Stimulated activated CD4-positive, alpha-beta T cell treated with anti-CD3 and anti-CD28 coated beads, Interleukin-12 subunit alpha, Interleukin-12 subunit beta, amount 100 ng/mL, for 48 hours (primary cell): ENCODE measurements at regions not wholly inside any gene's neighbourhood (a gene's known extent, or its start where the extent isn't known, plus 50 kb on each side); places are given as distances from the start of the nearest gene placed in this dataset.
"Not testable (repeated sequence)": the region's sequence is repeated elsewhere in the genome, so short reads cannot be mapped to it uniquely, and the experiment has no call there.

Experiments used
- DNase-seq, 3 donors: peaks; one replicate each; pipeline ENCODE4 v3.0.0-alpha.2; 2020; ENCODE audit warnings: low read depth in 2 of 3, low spot score in 1 of 3

DNA sequence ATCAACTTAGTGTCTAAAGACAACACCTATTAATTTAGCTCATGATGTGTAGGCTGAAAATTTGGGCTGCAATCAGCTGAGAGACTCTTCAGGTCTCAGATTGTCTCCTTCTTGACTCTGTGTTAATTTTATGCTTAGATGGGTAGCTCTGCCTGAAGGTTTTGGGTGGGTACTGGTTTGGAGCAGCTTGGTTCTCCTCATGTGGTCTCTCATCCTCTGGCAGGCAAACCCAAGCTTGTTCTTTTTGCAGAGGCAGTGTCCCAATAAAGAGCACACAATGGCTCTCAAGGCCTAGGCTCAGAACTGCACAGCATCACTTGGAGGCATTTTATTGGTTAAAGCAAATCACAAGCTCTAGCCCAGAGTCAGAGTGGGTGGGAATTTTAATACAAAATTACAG lies 280.6 kb downstream of the BTBD3 start:
- DNase-seq = no peak

DNA sequence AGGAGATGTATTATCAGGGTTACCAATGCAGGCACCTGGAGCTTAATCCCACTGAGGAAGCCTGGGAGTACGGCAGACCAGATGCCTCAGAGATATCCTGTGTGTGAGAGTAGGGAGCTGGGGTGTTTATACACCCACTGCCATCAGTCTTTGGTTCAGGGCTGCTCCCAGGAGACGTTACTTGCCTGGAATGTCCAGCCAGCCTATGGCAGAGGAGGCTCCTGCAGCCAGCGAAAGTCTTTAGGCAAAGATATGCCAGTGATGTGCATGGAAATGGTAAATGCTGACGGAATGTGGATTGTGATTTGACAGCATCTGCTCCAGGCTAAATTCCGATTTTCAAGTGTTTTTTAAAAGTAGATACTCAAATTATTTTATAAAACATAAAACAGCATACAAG lies 282.0 kb downstream of the BTBD3 start:
- no peak for DNase-seq

DNA sequence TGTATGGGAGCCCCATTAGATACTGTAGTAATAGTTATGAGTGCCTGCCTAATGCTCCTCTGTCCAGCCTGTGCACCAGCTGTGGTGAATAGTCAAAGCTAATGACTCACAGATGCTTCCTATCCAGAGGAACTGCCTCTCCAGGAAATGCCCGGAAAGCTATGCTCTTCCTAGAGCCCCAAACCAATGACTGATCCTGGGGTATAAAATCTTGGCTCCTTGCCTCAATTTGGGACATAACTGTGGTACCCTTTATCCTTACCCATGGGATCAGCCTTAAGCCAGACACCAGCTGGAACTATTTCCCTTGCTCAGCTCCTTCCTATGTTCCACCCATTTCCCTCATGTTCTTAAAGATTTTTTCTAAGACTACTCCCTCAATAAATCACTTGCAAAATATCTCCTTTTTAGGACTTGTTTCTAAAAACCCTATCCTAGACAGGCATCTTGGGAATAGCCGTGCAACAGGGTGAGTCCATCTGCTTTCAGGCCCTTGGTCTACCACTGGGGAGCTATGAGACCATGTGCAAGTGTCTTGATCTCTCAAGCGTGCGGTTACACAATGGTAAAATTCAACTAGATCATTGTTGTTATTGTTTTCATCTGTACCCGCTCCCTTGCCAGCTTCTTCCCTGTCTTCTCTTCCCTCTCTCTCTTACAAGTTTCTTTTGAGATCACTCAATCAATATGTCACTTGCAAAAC lies 283.7 kb downstream of the BTBD3 start:
- DNase-seq = no peak

DNA sequence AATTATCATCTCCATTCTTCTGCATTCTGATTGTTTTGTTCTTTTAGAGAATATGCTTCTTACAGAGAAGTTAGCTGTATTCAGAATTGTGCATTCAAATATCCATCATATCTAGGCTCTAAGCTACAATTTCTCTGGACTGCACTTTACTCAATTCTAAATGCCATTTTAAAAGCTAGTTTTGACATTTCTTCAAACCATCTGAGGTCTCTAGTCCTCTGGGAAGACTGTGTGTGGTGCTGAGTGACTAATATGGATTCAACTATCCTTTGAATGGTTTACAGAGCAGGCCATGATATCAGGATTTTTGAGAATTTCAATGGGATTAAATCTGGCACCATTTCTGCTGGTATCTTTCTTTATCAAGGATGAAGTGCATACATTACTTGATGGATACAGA lies 285.7 kb downstream of the BTBD3 start:
- no peak for DNase-seq

DNA sequence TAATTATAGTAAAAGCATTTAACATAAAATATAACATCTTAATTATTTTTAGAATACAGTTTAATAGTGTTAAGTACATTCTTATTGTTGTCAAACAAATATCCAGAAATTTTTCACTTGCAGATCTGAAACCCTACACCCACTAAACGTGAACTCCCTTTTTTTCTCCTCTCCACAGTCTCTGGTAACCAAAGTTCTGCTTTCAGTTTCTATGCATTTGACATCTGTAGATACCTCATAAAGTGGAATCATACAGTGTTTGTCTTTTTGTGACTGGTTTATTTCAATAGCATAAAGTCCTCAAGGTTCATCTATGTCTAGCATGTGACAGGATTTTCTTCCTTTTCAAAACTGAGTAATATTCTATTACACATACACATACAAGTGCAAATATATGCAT lies 286.3 kb downstream of the BTBD3 start:
- DNase-seq = no peak

DNA sequence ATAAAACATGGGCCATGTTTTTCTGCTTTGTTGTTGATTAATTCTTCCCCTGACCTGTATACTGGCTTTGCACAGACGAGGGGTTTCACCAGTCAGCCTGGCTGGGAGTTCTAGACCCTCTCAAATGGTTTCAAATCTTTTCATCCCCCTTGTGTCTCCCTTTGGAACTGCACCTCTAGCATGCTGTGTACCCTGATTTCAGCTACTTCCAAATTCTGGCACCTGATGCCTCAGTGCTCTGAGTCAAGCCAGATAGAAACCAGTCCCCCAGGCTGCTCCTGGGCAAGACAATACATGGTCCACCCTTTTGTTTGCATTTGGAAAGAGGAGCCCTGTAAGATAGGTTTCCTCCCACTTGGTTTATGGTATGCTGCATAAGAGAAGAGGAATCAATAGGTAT lies 290.2 kb downstream of the BTBD3 start:
- no peak for DNase-seq

DNA sequence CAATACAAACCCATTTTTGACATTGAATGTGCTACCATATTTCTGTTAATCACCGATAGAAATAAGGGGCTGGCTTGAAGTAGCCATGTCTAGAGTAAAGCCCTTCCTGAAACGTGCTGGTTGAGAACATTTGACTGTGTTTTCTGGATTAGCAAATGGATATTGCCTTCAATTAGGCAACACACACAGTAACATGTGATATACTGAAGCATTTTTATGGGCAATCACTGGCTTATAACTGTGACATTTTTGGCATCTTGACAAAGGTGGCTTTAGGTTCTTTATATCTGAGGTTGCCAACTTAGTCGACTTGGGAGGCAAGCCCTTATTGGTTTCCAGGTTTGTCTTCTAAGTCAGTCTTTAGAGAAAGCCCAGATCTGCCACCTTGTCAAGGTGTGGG lies 292.9 kb downstream of the BTBD3 start:
- no peak for DNase-seq

DNA sequence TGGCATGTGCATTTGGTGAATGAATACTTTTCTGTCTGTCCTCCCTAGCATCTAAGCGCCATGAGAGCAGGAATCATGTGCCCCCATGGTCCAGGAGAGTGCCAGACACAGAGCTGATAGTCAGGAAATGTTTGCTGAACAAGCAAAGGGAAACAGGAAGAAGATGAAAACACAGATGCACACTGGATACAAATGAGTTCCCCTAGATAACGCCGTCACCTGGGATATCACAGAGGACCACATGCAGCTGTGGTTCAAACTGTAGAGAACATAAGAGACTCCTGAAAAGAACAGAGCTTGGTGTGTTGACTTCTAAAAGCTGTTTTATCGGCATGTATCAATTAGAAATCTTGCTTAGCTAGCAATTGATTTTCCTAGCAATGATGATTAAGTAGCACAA lies 293.7 kb downstream of the BTBD3 start:
- DNase-seq = no peak

DNA sequence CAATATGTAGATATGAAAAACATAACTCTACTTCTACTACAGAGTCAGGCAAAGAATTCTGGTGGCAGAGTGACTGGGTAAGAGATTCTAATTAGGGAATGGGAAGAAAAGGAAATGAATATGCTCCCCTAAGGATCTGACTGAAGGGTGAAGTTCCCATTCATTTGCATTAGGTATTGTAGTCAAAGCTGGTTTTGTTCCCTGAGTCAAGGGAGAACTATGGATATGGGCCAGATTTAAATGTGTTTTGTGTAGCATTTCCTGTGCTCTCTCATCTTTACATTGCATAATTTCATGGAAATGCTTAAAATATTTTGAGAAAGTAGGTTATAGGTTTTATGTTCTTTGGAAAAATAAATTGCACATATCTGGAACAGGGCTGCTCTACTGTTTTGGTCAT lies 299.7 kb downstream of the BTBD3 start:
- DNase-seq = no peak

DNA sequence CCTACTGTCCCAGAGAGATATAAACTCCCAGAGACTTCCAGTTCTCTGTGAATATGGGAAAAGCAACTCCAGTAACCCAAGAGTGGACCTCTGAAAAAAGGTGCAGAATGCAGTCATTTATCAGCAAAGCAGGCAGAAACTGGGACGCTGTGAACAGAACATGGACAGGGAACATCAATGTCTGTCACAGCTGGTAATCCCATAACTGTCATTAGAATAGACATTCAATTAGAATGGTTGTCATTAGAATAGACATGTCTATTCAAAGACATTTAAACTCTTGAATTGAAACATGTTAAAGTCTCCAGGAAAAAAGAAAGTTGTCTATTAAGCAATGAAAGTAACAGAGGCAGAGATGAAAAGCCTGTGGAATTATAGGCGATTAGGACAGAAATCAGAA lies 302.1 kb downstream of the BTBD3 start:
- no peak for DNase-seq

DNA sequence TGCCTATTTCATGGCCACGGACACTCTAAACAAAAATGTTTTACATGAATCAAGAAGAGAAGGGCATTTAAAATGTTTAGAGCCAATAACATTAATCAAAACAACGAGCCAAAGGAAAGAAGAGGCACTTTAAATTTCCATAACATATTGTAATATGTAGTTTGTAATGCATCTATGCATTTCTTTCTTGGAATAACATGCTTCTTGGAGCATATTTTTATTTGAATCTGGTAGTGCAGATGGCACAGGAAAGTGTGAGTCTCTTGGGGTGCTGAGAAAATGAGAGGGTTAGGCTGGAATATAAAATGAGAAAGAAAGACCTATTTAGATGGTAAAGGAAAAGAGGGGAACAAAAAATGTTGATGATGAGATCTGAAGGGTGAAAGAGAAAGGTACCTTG lies 305.4 kb downstream of the BTBD3 start:
- DNase-seq = no peak

DNA sequence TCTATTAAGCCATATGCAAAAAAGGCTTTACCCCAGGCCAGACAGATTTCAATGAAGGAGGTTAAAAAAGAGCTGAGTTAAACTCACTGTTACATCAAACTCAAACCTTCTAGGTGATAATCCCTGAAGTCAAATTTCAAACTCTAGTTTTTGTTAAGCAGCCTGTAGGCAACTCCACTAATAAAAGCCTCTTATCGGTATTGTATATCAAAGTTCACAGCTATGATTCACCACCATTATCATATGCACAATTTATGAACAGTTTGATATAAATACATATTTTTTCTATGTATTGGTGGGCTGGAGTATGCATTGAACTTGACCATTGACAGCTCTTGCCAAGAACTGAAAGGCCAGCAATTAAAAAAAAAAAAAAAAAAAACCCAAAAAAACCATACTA lies 308.2 kb downstream of the BTBD3 start:
- DNase-seq = no peak

DNA sequence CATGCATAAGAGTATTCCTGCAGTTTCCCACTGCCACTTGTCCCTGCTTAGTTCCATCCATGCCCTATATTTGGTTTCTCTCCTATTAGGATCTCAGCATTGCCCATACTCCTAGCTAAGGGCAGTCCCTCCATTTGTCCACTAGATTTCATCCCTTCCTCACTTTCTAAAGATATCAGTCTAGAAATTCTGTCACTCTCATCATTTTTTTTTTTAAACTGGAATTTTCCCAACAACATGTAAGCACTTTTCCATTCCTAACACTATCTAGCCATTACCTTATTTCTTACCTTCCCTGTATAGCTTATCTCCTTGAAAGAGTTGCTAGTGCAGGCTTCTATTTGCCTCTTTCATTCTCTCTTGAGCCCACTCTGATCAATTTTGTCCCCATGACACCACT lies 312.2 kb downstream of the BTBD3 start:
- DNase-seq = no peak

DNA sequence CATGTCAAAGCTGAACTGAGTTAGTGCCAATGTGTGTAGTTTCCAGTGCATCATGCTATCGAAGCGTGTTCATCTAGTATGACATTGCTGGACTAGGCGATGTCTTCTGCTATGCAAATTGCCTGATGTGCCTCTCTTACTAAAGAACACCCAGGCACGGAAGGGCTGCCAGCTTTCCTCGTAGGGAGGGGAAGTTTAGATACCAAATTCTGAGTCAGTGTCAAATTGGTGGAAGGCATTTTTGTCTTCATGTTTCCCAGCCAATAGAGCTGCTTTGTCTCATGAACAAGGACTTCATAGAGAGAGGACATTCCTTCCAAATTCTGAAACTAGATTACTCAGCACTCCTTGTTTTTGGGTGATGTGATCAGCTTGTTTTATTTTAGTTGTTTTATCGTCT lies 320.1 kb downstream of the BTBD3 start:
- no peak for DNase-seq

DNA sequence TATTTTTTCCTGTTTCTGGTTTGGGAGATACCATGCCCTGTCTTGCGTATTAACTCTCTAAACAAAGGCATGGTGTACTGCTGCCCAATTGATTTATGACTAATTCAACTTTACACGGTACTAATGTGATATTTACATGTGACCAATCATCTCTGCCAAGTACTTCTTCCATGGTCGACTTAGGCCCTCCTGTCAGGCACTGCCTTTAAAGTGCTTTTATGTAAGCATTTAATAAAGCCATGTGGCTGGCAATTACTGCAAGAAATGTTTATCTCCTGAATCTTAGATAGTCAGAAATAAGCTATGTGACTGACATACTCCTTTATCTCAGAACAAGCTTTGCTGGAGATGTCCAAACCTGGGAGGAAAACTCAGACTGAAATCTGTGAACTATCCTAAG lies 323.4 kb downstream of the BTBD3 start:
- DNase-seq = no peak

DNA sequence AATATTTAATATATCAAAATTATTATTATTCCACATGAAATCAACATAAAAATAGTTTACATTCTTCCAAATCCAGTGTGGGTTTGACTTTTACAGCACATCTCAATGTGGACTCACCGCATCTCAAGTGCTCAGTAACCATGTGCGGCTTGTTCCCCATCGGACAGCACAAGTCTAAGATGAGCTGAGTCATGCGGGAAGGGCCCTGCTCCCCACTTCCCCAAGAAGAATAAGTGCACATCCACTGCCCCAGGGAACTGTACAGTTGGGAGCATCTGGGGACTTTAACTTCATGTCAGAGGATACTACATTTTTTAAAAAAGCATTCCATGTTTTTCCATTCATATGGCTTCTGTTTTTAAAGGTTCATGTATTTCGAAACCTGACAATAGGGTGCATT lies 325.6 kb downstream of the BTBD3 start:
- DNase-seq = no peak

DNA sequence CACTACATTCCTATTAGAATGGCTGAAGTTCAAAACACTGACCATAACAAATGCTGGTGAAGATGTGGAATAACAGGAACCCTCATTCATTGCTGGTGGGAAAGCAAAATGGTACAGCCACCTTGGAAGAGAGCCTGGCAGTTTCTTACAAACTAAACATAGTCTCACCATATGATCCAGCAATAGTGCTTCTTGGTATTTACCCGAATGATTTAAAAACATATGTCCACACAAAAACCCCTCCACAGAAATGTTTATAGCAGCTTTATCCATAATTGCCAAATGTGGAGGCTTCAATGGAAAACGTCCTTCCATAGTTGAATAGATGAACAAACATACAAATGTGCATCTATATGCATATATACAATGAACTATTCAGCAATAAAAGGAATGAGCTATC lies 330.8 kb downstream of the BTBD3 start:
- no peak for DNase-seq

DNA sequence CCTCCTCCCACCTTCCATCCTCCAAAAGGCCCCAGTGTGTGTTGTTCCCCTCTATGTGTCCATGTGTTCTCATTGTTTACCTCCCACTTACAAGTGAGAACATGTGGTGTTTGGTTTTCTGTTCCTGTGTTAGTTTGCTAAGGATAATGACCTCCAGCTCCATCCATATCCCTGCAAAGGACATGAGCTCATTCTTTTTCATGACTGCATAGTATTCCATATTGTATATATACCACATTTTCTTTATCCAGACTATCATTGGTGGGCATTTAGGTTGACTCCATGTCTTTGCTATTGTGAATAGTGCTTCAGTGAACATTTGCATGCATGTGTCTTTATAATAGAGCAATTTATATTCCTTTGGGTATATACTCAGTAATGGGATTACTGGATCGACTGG lies 333.0 kb downstream of the BTBD3 start:
- not testable (repeated sequence) for DNase-seq

DNA sequence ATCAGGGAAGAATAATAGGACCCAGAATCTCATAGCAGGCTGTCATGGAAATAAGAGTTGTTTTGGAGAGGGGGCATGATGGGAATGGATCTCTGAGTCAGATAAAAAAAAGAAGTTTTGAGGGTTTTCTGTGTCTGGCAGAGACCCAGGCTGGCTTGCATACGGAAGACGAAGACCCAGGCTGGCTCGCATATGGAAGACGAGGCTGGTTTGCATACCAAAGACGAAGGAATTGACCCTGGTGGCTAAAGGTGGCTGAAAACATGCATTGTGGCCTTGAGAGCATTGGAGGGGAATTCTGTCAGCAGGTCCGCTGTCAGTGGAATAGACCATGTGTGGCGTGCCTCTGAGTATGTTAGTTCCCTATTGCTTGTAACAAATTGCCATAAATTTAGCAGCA lies 335.1 kb downstream of the BTBD3 start:
- no peak for DNase-seq

DNA sequence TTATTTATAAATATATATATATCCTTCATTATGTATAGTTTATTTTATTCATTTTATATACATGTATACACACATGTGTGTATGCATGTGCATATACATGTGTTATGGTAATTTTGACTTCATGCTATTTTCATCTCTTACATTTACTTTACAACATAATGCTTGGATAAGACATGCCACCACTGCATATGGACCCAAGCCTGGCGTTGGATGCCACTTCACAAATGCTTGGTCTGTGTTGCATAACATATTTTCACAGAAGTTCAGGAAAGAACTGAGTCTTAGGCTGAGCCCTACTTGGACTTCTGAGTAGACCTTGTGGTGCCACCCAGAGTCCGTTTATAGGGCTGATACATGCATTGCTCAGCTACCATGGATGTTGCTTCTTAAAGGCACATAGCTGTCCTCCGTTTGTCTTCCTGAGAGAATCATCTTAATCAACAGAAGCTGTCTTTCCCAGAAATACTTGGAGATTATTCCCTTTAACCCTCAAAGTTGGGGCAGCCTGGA lies 337.8 kb downstream of the BTBD3 start:
- no peak for DNase-seq

DNA sequence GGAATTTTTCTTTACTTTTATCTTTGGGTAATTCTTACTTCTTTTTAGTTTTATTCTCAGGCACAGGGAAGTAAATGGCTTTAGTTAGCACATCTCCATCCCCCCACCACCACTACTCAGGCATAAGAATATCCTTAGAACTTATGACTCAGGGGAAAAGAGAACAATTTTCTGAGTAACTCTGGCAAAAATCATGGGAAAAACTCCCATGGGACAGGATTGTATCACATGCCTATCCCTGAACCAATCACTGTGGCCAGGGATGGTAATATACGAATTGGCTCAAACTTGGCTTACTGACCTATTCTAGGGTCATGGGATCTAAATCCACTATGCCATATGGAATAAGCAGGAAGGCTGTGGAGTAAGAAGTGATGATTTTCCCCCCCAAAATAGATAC lies 339.1 kb downstream of the BTBD3 start:
- DNase-seq = no peak

DNA sequence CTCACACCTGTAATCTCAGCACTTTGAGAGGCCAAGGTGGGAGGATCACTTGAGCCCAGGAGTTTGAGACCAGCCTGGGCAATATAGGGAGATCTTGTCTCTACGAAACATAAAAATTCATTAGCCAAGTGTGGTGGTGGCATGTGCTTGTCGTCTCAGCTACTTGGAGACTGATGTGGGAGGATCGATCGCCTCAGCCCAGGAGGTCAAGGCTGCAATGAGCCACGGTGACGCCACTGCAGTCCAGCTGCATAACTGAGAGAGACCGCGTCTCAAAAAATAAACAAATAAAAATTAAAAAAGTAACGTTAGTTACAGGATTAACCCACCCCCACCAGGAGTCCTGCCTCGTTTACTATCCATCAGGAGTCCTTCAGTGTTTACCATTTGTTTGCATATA lies 345.1 kb downstream of the BTBD3 start:
- DNase-seq = no peak

DNA sequence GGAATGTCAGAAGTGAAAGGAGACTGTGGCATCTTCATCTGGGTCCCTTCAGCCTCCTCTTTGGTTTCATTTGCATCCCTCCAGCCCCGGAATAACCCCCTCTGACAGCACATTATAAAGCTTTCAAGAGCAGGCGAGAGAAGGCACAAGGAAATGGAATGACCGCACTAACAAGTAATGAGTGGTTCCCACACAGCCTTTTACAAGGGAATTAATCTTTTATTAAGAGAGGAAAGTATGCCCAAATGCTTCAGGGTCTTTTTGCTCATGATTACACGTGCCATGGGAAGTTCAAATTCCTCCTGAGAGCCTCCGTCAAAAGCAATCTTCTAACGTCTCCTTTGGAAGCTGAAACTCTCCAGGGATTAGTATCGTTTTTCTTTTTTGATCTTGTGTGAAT lies 347.0 kb downstream of the BTBD3 start:
- no peak for DNase-seq

DNA sequence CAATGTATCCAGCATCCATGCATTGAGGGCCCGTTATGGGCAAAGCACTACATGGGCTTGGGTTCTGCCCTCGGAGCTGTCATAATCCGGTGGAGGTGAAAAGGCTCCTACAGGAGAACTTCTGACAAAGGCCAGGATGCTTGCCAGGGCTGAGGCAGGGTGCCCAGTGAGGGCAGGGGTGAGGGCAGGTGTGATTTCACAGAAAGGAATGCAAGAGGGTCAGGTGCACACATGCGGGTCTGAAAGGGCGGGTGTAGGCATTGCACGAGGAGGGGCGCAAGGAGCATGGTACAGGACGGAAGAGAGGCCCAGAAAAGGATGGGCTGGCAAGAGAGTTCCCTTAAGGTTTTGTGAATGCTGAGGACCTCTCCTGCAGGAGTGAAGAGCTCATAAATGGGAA lies 348.0 kb downstream of the BTBD3 start:
- DNase-seq = no peak
